ENCODE measurements at regions not wholly inside any gene's neighbourhood (a gene's known extent, or its start where the extent isn't known, plus 50 kb on each side); places are given as distances from the start of the nearest gene placed in this dataset.

- Mint-ChIP-seq H3K27ac (no peak overlapping the region), H3K9me3 (peaks cover 6% of the 10 kb centered on the region)
- ATAC-seq: peak; percentile 49
Observed at GRCh38 chr1:98813738-98814309, 152.3 kb downstream of the SNX7 start.

GRCh38 chr1:98817821-98818220 lies 156.3 kb downstream of the SNX7 start:
- H3K9me3 Mint-ChIP-seq: no peaks in the 10 kb centered on the region
- no peak overlapping the region for H3K27ac Mint-ChIP-seq
- peaks cover 10% of the 10 kb centered on the region for H3K4me1 Mint-ChIP-seq
- H3K27me3 Mint-ChIP-seq: no peaks in the 10 kb centered on the region
- H3K36me3 Mint-ChIP-seq (ENCODE audit: low read depth): no peaks in the 10 kb centered on the region
- ATAC-seq (no peak), DNase-seq (no peak)
- H3K4me3 Mint-ChIP-seq: no peak overlapping the region

More at GRCh38 chr1:98813738-98814309, 152.3 kb downstream of the SNX7 start:
- H3K36me3 Mint-ChIP-seq (ENCODE audit: low read depth): peaks cover 4% of the 10 kb centered on the region
- H3K4me1 Mint-ChIP-seq: peaks cover 10% of the 10 kb centered on the region
- no peak for DNase-seq
- no peak overlapping the region for H3K4me3 Mint-ChIP-seq
- H3K27me3 Mint-ChIP-seq: no peaks in the 10 kb centered on the region

DNA sequence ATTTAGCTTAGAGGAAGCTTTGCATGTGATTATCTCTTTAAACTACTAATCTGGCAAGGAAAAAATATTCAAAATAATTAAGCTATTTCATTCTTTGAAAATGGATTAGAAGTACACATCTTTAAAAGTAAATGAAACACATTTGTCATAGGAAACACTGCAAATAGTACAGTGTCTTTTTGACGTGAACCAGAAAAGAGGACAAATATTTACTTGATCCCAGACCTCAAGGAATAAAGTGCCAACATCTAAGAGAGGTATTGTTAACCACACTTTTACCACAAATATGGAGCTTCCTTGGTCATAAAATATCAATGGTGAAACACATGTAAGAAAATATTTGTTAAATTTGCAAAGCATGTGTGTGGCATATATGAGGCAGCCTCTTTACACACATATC lies 159.9 kb downstream of the SNX7 start:
- Mint-ChIP-seq H3K9me3 (no peaks in the 10 kb centered on the region), H3K4me1 (no peaks in the 10 kb centered on the region), H3K27me3 (no peaks in the 10 kb centered on the region), H3K4me3 (no peak overlapping the region), H3K27ac (no peak overlapping the region), H3K36me3 (ENCODE audit: low read depth) (no peaks in the 10 kb centered on the region)
- DNase-seq: no peak
- no peak for ATAC-seq

- Mint-ChIP-seq H3K4me3 (no peak overlapping the region), H3K9me3 (peaks cover 7% of the 10 kb centered on the region), H3K27me3 (no peaks in the 10 kb centered on the region), H3K27ac (no peak overlapping the region), H3K36me3 (ENCODE audit: low read depth) (no peaks in the 10 kb centered on the region), H3K4me1 (no peaks in the 10 kb centered on the region)
- ATAC-seq: no peak
- DNase-seq: no peak
Observed at GRCh38 chr1:98824736-98825135, 163.2 kb downstream of the SNX7 start.

DNA sequence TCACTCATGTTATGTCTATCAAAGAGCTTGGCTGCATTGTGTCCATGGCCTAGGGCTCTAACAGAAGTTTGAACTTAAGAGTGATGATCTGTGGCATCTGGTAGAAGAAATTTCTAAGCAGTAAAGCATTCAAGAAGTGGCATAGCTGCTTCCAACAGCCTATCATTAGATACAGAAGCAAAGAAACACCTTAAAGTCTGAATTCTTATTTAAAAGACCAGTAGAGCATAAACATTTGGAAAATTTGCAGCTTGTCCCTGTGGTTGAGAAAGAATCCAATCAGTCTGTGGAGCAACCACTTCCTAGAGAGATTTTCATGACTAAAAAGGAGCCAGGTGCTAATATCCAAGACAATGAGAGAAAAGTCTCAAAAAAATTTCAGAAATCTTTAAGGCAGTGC lies 165.5 kb downstream of the SNX7 start:
- Mint-ChIP-seq H3K4me3 (no peak overlapping the region), H3K27ac (no peak overlapping the region), H3K27me3 (no peaks in the 10 kb centered on the region), H3K4me1 (no peaks in the 10 kb centered on the region), H3K36me3 (ENCODE audit: low read depth) (no peaks in the 10 kb centered on the region), H3K9me3 (peaks cover 13% of the 10 kb centered on the region)
- DNase-seq (no peak), ATAC-seq (no peak)

DNA sequence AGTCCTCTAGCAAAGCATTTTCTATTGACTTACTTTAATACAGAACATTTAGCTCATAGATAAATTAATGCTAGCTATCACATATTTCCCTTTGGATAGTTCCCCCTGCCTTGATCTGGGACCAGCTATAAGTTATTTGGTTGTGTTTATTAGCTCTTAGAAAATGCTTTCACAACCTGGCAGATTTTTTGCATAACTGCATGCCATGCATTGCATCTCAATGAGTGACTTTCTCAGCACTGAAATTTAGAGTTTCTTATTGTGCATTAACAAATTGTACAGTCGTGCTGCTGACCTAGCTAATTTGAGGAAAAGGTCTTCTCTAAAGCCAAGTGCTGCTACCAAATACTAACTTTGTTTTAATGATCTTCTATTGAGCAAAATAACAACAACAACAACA lies 164.8 kb downstream of the PLPPR5 start:
- H3K4me1 Mint-ChIP-seq: peaks cover 18% of the 10 kb centered on the region
- H3K27ac Mint-ChIP-seq: no peak overlapping the region
- ATAC-seq (no peak), DNase-seq (no peak)
- H3K36me3 Mint-ChIP-seq (ENCODE audit: low read depth): no peaks in the 10 kb centered on the region
- no peaks in the 10 kb centered on the region for H3K27me3 Mint-ChIP-seq
- peaks cover 7% of the 10 kb centered on the region for H3K9me3 Mint-ChIP-seq
- H3K4me3 Mint-ChIP-seq: no peak overlapping the region
